Uterus (tissue), 3 donors: ENCODE measurements at regions not wholly inside any gene's neighbourhood (a gene's known extent, or its start where the extent isn't known, plus 50 kb on each side); places are given as distances from the start of the nearest gene placed in this dataset.
A peak's percentile ranks its signal among the peaks of the same experiment; 100 is the strongest.

Experiments used
- DNase-seq, 2 donors: peaks; one replicate each; pipeline ENCODE4 v3.0.0-alpha.2; 2019 to 2020
- H3K27ac ChIP-seq, 2 donors: fragments of 200-600 bp; sonication (generic); 1 replicate in 1 of 2; 2 replicates in 1 of 2; pipeline ENCODE4 v1.5.1; 2016 to 2018
- H3K27me3 ChIP-seq, 2 donors: fragments of 200-600 bp; sonication (generic); one replicate each; pipeline ENCODE4 v1.5.1; 2018 to 2019; ENCODE audit warnings: control low read depth in 1 of 2
- H3K36me3 ChIP-seq, 2 donors: fragments of 200-600 bp; sonication (generic); one replicate each; pipeline ENCODE4 v1.5.1; 2019; ENCODE audit warnings: control low read depth in 1 of 2
- H3K4me1 ChIP-seq, 2 donors: fragments of 200-600 bp; sonication (generic); one replicate each; pipeline ENCODE4 v1.5.1; 2018 to 2019; ENCODE audit warnings: control low read depth in 1 of 2
- H3K4me3 ChIP-seq, 2 donors: fragments of 200-600 bp; sonication (generic); 1 replicate in 1 of 2; 2 replicates in 1 of 2; pipeline ENCODE4 v1.5.1; 2018 to 2019; ENCODE audit warnings: mild to moderate bottlenecking in 1 of 2
- H3K9me3 ChIP-seq, 2 donors: fragments of 200-600 bp; sonication (generic); one replicate each; pipeline ENCODE4 v1.5.1; 2019; ENCODE audit warnings: control low read depth in 1 of 2
- CTCF ChIP-seq, 4 experiments: fragments of 200-600 bp in 2 of 4; fragments of 450-650 bp in 2 of 4; sonication (generic) in 2 of 4; IDR thresholded peaks; one replicate each; pipeline ENCODE4 v1.5.1; 2016 to 2019; ENCODE audit warnings: antibody characterized with exemption in 4 of 4, mild to moderate bottlenecking in 2 of 4, moderate library complexity in 1 of 4
- POLR2A ChIP-seq, 2 donors: fragments of 450-650 bp; IDR thresholded peaks; one replicate each; pipeline ENCODE4 v1.6.1; 2016; ENCODE audit warnings: antibody characterized with exemption in 2 of 2, mild to moderate bottlenecking in 1 of 2, moderate library complexity in 1 of 2
- intact Hi-C: fragments of 100-400 bp; cut with DNase I; formaldehyde crosslinking; loops from one replicate; pipeline ENCODE4 v1.15.1; 2023; ENCODE audit warnings: low total_unique reads
- donor health status: DM: yes; HTN: yes; CAD: no.

DNA sequence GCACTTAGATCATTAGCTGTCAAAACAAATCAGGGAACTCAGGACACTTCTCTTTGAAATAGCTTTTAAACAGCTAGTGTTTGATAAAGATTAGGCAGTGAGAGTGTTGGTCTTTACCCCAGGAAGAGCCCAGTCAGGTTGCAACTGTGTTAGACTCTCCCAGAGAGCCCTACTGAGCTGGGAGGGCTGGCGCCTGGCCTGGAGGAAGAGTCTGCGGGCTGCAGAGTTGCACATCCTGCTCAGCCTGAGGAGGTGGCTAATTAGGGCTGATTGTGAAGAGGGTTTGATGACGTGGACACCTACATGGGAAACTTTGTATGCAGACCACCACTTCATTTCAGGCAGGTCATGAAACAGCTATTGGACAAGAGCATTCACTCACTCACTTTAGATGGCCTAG is 112.0 kb downstream of the TMEM174 start:
- intact Hi-C loops: no loop called here
- no peaks in the 10 kb centered on the region for H3K36me3 ChIP-seq
- TF ChIP-seq CTCF (IDR thresholded peaks at IDR 0.05): no peak
- TF ChIP-seq POLR2A (IDR thresholded peaks at IDR 0.05): no peak
- H3K27me3 ChIP-seq: no peaks in the 10 kb centered on the region
- no peak overlapping the region for H3K27ac ChIP-seq
- no peak overlapping the region for H3K4me3 ChIP-seq
- H3K9me3 ChIP-seq: no peaks in the 10 kb centered on the region
- DNase-seq: no peak
- no peaks in the 10 kb centered on the region for H3K4me1 ChIP-seq

DNA sequence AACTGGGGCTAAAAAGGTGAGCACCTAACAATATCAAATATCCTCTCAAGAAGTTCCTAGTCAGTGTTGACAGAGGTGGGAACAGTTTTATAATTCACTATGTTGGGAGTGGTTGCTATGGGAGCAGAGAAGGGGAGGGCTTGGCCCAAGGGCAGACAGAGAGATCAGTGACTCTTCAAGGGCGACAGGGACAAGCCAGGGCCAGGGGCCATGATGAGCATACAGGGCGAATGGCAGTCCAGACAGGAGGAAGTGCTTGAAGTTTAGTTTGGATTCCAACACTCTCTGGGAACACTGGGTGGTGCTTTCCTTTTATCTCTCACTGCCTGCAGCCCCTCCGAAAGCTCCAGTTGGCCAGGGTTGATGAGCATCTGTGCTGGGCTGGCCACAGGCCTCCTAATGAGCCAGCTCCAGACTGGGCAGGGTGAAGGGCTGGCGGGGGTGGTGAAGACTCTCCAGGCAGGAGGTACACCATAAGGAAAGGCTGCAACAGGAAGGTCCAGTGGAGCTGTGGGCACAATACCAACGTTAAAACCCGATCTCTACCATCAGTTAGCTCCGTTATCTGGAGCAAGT is 111.3 kb downstream of the TMEM174 start:
- intact Hi-C loops: no loop called here

GRCh38 chr5:73282923-73283322 is 109.9 kb downstream of the TMEM174 start:
- intact Hi-C loops: no loop called here
- Histone ChIP-seq H3K9me3 (no peaks in the 10 kb centered on the region), H3K27ac (no peak overlapping the region), H3K4me1 (no peaks in the 10 kb centered on the region), H3K27me3 (no peaks in the 10 kb centered on the region), H3K36me3 (no peaks in the 10 kb centered on the region), H3K4me3 (no peak overlapping the region)
- TF ChIP-seq POLR2A (IDR thresholded peaks at IDR 0.05) (no peak), CTCF (IDR thresholded peaks at IDR 0.05) (no peak)
- DNase-seq: no peak

More for the DNA sequence above, 111.3 kb downstream of the TMEM174 start:
- H3K27me3 ChIP-seq: no peaks in the 10 kb centered on the region
- no peak for TF ChIP-seq CTCF (IDR thresholded peaks at IDR 0.05)
- no peak for TF ChIP-seq POLR2A (IDR thresholded peaks at IDR 0.05)
- no peak overlapping the region for H3K4me3 ChIP-seq
- no peak overlapping the region for H3K27ac ChIP-seq
- no peaks in the 10 kb centered on the region for H3K9me3 ChIP-seq
- H3K36me3 ChIP-seq: no peaks in the 10 kb centered on the region
- DNase-seq: no peak
- no peaks in the 10 kb centered on the region for H3K4me1 ChIP-seq

- TF ChIP-seq CTCF (IDR thresholded peaks at IDR 0.05) (no peak), POLR2A (IDR thresholded peaks at IDR 0.05) (no peak)
- intact Hi-C loops: no loop called here
- H3K27ac ChIP-seq: no peak overlapping the region
- DNase-seq: no peak
- no peak overlapping the region for H3K4me3 ChIP-seq
- no peaks in the 10 kb centered on the region for H3K9me3 ChIP-seq
- H3K36me3 ChIP-seq: no peaks in the 10 kb centered on the region
- no peaks in the 10 kb centered on the region for H3K4me1 ChIP-seq
- no peaks in the 10 kb centered on the region for H3K27me3 ChIP-seq
Measured at GRCh38 chr5:73282383-73282782, 109.4 kb downstream of the TMEM174 start.

- H3K4me1 ChIP-seq: no peaks in the 10 kb centered on the region
- no peak overlapping the region for H3K27ac ChIP-seq
- no peaks in the 10 kb centered on the region for H3K9me3 ChIP-seq
- H3K36me3 ChIP-seq: no peaks in the 10 kb centered on the region
- H3K27me3 ChIP-seq: no peaks in the 10 kb centered on the region
- no peak overlapping the region for H3K4me3 ChIP-seq
- TF ChIP-seq CTCF (IDR thresholded peaks at IDR 0.05) (no peak), POLR2A (IDR thresholded peaks at IDR 0.05) (no peak)
- intact Hi-C loops: no loop called here
- peak in 1 of 2 donors; percentile 65 for DNase-seq
Measured at GRCh38 chr5:73280821-73281746, 108.1 kb downstream of the TMEM174 start.
